ENCODE measurements at regions not wholly inside any gene's neighbourhood (a gene's known extent, or its start where the extent isn't known, plus 50 kb on each side); places are given as distances from the start of the nearest gene placed in this dataset.

- H3K27me3 Mint-ChIP-seq (ENCODE audit: low read depth), result no peaks in the 10 kb centered on the region
- no peaks in the 10 kb centered on the region for H3K36me3 Mint-ChIP-seq (ENCODE audit: low read depth)
- no peak overlapping the region for H3K4me3 Mint-ChIP-seq (ENCODE audit: unreplicated experiment)
- peaks cover 6% of the 10 kb centered on the region for H3K4me1 Mint-ChIP-seq (ENCODE audit: low read depth)
- no peak overlapping the region for H3K27ac Mint-ChIP-seq (ENCODE audit: unreplicated experiment)
- H3K9me3 Mint-ChIP-seq (ENCODE audit: low read depth), result peaks cover 3% of the 10 kb centered on the region
- no peak for TF ChIP-seq CTCF (IDR thresholded peaks at IDR 0.05)
- DNase-seq (ENCODE audit: low spot score), result no peak
Measured at GRCh38 chrX:123077631-123078030, 106.4 kb upstream of the GRIA3 start.

GRCh38 chrX:123080065-123080464, 104.0 kb upstream of the GRIA3 start:
- Mint-ChIP-seq H3K9me3 (ENCODE audit: low read depth) (peaks cover 4% of the 10 kb centered on the region), H3K27me3 (ENCODE audit: low read depth) (no peaks in the 10 kb centered on the region), H3K27ac (ENCODE audit: unreplicated experiment) (no peak overlapping the region), H3K4me3 (ENCODE audit: unreplicated experiment) (no peak overlapping the region), H3K36me3 (ENCODE audit: low read depth) (no peaks in the 10 kb centered on the region), H3K4me1 (ENCODE audit: low read depth) (peaks cover 6% of the 10 kb centered on the region)
- no peak for DNase-seq (ENCODE audit: low spot score)
- no peak for TF ChIP-seq CTCF (IDR thresholded peaks at IDR 0.05)

- no peaks in the 10 kb centered on the region for H3K27me3 Mint-ChIP-seq (ENCODE audit: low read depth)
- H3K4me1 Mint-ChIP-seq (ENCODE audit: low read depth), result peaks cover 6% of the 10 kb centered on the region
- H3K36me3 Mint-ChIP-seq (ENCODE audit: low read depth), result no peaks in the 10 kb centered on the region
- no peak overlapping the region for H3K27ac Mint-ChIP-seq (ENCODE audit: unreplicated experiment)
- no peak for TF ChIP-seq CTCF (IDR thresholded peaks at IDR 0.05)
- no peak for DNase-seq (ENCODE audit: low spot score)
- H3K9me3 Mint-ChIP-seq (ENCODE audit: low read depth), result peaks cover 13% of the 10 kb centered on the region
- H3K4me3 Mint-ChIP-seq (ENCODE audit: unreplicated experiment), result no peak overlapping the region
Measured at GRCh38 chrX:123081776-123082175, 102.3 kb upstream of the GRIA3 start.

GRCh38 chrX:123083924-123084323, 100.2 kb upstream of the GRIA3 start:
- TF ChIP-seq CTCF (IDR thresholded peaks at IDR 0.05), result no peak
- Mint-ChIP-seq H3K27ac (ENCODE audit: unreplicated experiment) (no peak overlapping the region), H3K36me3 (ENCODE audit: low read depth) (no peaks in the 10 kb centered on the region), H3K9me3 (ENCODE audit: low read depth) (peaks cover 16% of the 10 kb centered on the region), H3K27me3 (ENCODE audit: low read depth) (no peaks in the 10 kb centered on the region), H3K4me1 (ENCODE audit: low read depth) (no peaks in the 10 kb centered on the region), H3K4me3 (ENCODE audit: unreplicated experiment) (no peak overlapping the region)
- no peak for DNase-seq (ENCODE audit: low spot score)

- H3K4me1 Mint-ChIP-seq (ENCODE audit: low read depth), result no peaks in the 10 kb centered on the region
- H3K27ac Mint-ChIP-seq (ENCODE audit: unreplicated experiment), result no peak overlapping the region
- H3K36me3 Mint-ChIP-seq (ENCODE audit: low read depth), result no peaks in the 10 kb centered on the region
- TF ChIP-seq CTCF (IDR thresholded peaks at IDR 0.05), result no peak
- H3K9me3 Mint-ChIP-seq (ENCODE audit: low read depth), result peaks cover 16% of the 10 kb centered on the region
- H3K4me3 Mint-ChIP-seq (ENCODE audit: unreplicated experiment), result no peak overlapping the region
- no peak for DNase-seq (ENCODE audit: low spot score)
- no peaks in the 10 kb centered on the region for H3K27me3 Mint-ChIP-seq (ENCODE audit: low read depth)
Measured at GRCh38 chrX:123084797-123085196, 99.3 kb upstream of the GRIA3 start.
